GM19438 (cell line): ENCODE measurements at regions not wholly inside any gene's neighbourhood (a gene's known extent, or its start where the extent isn't known, plus 50 kb on each side); places are given as distances from the start of the nearest gene placed in this dataset.

ENCODE experiments used
- ATAC-seq: cut with Tn5 transposase; IDR thresholded peaks from one replicate; pipeline ENCODE4 v1.9.1; 2021; ENCODE audit warnings: low read depth; ENCODE audit not compliant: unreplicated experiment

DNA sequence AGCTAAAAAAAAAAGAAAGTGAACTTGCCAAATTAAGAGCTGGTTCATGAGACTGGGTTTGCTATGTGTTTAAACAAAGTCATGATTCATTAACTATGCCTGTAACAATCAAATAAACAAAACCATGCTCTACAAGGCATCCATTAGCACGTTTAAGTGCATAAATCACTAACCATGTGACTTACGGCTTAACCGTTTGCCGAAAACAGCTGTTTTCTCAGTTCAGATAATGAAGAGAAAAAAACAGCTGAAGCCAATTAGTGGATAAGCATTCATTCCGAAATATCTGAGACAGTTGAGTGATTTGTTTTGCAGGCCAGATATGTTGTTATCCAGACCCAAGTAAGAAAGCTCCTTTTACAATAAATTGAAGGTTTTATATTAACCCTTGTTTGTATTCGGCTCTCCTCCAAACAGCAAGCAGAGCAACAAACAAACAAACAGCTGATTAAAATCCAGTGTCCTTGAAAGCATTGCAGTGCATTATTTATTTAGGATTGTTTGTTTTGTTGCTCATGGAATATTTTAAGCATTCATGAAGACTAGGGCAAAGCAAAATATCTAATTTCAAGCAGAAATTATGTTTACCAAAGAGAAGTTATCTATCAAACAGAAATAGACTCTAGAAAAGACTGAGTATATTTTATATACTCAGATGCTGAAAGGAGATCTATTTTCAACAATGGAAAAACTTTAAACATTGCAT, 343.5 kb downstream of the RFPL4B start:
- ATAC-seq = no peak

DNA sequence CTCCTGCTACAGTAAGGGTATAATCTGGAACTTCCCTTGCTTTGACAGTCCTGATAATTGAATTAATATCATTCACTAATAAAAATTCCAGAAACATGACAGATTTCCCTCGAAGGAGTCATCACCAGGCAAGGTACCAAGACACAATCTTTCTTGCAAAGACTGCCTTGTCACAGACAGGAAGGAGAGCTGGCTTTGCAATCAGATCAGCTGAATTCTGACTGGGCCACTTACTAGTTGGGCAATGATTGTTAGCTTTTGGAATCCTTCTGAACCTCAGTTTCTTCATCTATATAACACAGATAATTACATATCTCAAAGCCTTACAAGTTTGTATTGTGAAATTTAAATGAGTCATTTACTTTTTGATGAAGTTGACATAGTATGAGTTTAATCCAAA, 344.2 kb downstream of the RFPL4B start:
- no peak for ATAC-seq

- ATAC-seq = no peak
Measured at GRCh38 chr6:112695001-112695400, 347.9 kb downstream of the RFPL4B start.

DNA sequence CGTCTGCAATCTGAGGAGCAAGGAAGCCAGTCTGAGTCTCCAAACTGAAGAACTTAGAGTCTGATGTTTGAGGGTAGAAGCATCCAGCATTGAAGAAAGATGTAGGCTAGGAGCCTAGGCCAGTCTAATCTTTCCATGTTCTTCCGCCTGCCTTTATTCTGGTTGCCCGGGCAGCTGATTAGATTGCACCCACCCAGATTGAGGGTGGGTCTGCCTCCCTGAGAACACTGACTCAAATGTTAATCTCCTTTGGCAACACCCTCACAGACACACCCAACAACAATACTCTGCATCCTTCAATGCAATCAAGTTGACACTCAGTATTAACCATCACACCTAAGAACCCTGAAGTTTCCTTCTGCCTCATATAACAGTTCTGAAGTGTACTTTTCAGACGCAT, 350.1 kb downstream of the RFPL4B start:
- no peak for ATAC-seq

DNA sequence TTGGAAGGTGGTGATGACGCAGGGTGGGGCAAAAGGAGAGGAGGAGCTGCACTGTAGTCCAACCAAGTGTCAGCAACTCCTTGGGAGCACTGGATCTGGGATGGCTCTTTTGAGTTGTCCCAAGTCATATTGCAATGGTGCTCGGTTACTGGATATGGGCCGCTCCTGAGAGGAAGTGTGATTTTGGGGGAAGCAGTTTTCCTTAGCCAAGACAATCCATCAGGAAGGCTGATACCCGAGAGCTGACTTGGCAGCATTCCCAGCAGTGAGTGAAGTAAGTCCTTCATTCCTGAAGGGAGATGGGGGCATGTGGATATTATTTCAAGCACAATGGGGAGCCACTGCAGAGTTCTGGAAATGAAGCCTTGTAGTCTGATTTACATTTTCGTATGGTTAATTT, 354.1 kb downstream of the RFPL4B start:
- ATAC-seq = no peak

- no peak for ATAC-seq
Measured at GRCh38 chr6:112710710-112711109, 363.6 kb downstream of the RFPL4B start.

DNA sequence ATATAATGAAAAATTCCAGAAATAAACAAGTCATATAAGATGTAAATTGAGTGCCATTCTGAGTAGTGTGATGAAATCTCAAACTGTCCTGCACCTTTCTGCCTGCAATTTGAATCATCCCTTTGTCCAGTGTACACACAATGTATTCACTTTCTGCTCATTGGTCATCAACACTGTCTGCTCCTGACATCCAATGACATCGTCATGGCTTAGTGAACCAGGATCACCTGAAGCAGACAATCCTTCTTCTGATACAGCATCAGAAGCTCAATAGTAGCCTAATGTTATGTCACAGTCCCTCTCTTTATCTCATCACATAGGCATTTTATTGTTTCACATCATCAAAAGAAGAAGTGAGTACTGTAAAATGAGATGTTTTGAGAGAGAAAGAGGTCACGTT, 366.3 kb downstream of the RFPL4B start:
- no peak for ATAC-seq

- no peak for ATAC-seq
Measured at GRCh38 chr6:112717401-112717800, 370.3 kb downstream of the RFPL4B start.

DNA sequence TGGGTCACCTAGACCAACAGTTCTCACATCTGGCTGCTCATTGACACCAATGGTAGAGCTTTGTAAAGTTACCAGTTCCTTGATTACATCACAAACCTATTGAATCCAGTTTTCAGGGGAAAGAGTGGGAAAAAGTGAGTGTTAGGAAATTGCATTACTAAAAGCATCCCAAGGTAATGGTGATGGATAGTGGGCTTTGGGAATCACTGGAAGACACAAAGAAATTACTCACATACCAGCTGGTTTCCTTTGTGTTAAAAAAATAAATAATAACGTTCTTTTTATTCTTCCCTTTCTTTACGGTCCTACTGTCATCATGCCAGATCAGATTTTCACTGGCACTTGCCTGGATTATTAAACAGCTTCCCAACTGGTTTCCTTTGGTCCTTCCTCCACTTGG, 370.7 kb downstream of the RFPL4B start:
- ATAC-seq = no peak

DNA sequence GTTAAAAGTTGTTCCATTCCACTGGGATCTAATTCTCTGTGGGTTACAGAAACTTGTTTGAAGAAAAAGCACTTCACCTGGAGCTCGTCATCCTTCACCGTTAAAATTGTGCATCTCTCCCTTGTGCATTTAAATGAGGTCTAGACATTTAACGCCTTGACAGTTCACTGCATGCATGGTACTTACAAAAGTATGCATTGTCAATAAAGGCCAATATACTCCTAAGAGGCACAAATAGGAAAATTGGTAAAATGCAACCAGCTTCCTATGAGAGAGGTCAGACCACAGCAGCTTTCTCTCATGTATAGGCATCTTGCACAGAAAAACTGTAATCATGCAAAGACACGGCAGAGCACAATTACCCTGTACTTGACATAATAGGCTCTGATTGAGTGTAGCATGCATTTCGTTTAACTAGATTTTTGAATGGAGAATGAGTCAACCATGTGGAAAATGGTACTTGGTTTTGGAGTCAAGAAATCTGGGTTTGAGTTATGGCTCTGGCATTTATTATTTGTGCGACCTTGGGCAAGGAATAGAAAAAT, 378.5 kb downstream of the RFPL4B start:
- ATAC-seq = no peak

GRCh38 chr6:112735129-112735528, 388.0 kb downstream of the RFPL4B start:
- ATAC-seq = no peak

- no peak for ATAC-seq
Measured at GRCh38 chr6:112739766-112740165, 392.6 kb downstream of the RFPL4B start.

DNA sequence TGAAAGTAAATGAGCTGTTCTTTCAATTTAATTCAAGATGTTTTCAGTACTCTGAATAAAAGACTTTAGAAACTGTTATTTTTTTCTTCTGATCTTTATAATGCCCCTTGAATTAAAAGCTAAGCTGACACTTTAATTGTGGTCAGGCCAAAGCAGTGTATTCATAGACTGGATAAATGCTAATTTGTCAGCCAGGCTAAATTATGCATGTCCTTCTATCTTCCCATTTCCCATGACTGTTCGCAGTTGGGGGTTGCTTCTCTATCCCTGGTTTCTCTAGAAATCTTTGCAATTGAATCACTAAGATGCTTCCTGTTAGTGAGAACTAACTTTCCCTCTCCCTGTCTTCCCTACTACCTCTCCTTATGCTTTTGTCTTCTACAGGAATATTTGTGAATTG, 396.2 kb downstream of the RFPL4B start:
- no peak for ATAC-seq

GRCh38 chr6:112744827-112745226, 397.7 kb downstream of the RFPL4B start:
- no peak for ATAC-seq

GRCh38 chr6:112745765-112746164, 398.6 kb downstream of the RFPL4B start:
- no peak for ATAC-seq

- no peak for ATAC-seq
Measured at GRCh38 chr6:112749673-112750072, 402.5 kb downstream of the RFPL4B start.

- ATAC-seq = no peak
Measured at GRCh38 chr6:112752305-112752704, 405.2 kb downstream of the RFPL4B start.

DNA sequence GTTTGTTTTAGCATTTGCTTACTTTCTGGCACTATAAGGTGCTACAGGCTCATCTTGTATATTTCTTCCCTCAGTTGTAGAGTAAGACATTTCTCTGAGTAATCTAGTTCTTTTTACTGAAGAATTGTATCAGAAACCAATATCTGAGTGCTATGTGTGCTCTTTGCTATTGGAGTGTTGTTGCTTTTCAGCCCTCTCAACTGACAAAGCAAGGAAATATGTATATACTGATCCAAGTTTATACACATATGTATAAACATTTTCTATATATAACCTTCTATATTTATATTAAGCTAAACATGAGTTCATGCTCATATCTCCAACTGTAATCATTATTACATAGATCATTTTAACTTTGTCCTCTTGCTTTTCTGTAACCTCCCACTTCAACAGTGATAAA, 405.7 kb downstream of the RFPL4B start:
- ATAC-seq = no peak

GRCh38 chr6:112760831-112761230, 413.7 kb downstream of the RFPL4B start:
- no peak for ATAC-seq

DNA sequence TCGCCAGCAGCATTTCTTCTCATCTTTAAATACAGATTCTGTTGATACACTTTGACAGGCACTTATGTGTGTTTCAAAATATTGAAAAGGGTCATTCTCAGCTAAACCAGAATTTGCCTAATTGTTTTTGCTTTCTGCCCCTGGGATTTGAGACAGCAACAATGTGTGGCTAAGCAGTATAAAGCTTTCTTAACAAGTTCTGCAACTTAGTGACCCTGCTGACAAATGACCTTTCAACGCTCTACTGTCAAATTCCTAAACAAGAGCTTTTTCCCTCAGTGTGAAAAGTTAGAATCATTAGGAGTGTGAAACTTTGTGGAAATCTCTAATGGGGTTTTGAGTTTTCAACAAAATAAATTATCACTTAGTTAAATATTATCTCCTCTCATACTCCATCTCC, 414.6 kb downstream of the RFPL4B start:
- ATAC-seq = no peak

DNA sequence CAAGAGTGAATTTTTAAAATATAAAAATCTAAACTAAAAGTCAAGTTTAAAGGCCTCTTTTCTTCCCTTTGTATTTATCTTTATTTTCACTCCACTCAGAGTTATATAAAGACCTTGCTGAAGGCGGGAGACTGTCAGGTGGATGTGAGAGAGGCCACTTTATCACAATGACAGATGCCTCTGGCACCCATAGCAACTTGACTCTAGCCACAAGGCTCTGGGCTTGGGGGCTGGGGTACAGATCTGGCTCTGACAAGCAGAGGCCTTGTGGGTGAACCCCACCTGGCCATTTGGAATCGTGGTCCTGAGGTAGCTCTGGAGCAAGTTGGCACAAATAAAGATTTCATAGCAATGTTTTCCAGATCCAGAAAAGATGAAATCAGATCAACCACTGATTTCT, 417.2 kb downstream of the RFPL4B start:
- no peak for ATAC-seq

DNA sequence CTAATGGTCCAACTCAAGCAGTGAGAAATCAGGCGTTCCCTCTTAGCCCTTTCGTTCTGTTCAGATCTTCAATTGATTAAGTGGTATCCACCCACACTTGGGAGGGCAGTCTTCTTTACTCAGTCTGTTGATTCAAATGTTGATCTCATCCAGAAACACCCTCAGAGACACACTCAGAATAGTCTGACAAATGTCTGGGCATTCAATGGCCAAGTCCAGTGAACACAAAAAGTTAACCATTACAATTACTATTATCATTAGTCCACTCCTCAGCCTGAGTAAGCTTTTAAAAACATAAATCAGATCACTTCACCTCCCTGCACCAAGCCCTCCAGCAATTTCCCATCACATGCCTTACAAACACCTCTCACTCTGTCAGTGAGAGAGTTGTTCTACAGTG, 423.2 kb downstream of the RFPL4B start:
- no peak for ATAC-seq

- ATAC-seq = no peak
Measured at GRCh38 chr6:112773187-112773586, 426.1 kb downstream of the RFPL4B start.
